GM12878 (cell line): ENCODE measurements at regions not wholly inside any gene's neighbourhood (a gene's known extent, or its start where the extent isn't known, plus 50 kb on each side); places are given as distances from the start of the nearest gene placed in this dataset.

Experiments used
- ATAC-seq: fragments of 200-7000 bp; cut with Tn5 transposase; 3 replicates; pipeline ENCODE4 v1.9.1; 2020; ENCODE audit warnings: mild to moderate bottlenecking, moderate library complexity
- BruUV-seq: library from RNA; stranded (reverse); fragments of 400-500 nt; replicated peaks from 2 replicates; lab custom pipeline; 2021; lab: Mats Ljungman, UMichigan
- CTCF ChIA-PET: fragments of 300-600 bp; sonication (Branson Sonifier 250); formaldehyde crosslinking; extraction: SDS; loops from one replicate; lab custom pipeline; 2021; ENCODE audit warnings: inconsistent platforms; lab: Yijun Ruan, JAX
- POLR2A ChIA-PET: fragments of 350-600 bp; formaldehyde crosslinking; extraction: SDS; loops from one replicate; lab custom pipeline; 2021; ENCODE audit warnings: inconsistent platforms; lab: Charles Lee
- RAD21 ChIA-PET: fragments of 300-600 bp; sonication (Branson Sonifier 250); formaldehyde crosslinking; loops from one replicate; lab custom pipeline; 2023; ENCODE audit warnings: antibody characterized with exemption; ENCODE audit not compliant: unreplicated experiment; lab: Charles Lee
- SMC1A ChIA-PET: fragments of 300-600 bp; sonication (Branson Sonifier 250); formaldehyde crosslinking; loops from one replicate; lab custom pipeline; 2023; ENCODE audit not compliant: unreplicated experiment, uncharacterized antibody; lab: Charles Lee
- DNase-seq: peaks from one replicate; pipeline ENCODE4 v3.0.0-alpha.2; 2011; ENCODE audit warnings: low read depth, low spot score
- FAIRE-seq: peaks from 3 replicates; lab custom pipeline; 2011; peaks lifted over from hg19 to GRCh38; lab: Jason Lieb, UNC
- H2AFZ ChIP-seq: 2 replicates; pipeline ENCODE4 v1.6.0; 2011; ENCODE audit warnings: low read depth, low read length, control low read depth; ENCODE audit not compliant: control insufficient read depth
- H3K27ac ChIP-seq: 2 replicates; pipeline ENCODE4 v1.5.1; 2011; ENCODE audit warnings: control low read depth; ENCODE audit not compliant: control insufficient read depth, insufficient read depth
- H3K27me3 ChIP-seq, 2 experiments: replicated peaks in 1 of 2; 2 replicates each; pipeline versions ENCODE4 v1.6.0 to v1.6.1; 2011; ENCODE audit warnings: low read length in 1 of 2; ENCODE audit not compliant: control insufficient read depth in 2 of 2, insufficient read depth in 2 of 2
- H3K36me3 ChIP-seq, 2 experiments: 2 replicates each; pipeline ENCODE4 v1.5.1; 2011; ENCODE audit warnings: low read length in 1 of 2; ENCODE audit not compliant: control insufficient read depth in 2 of 2, insufficient read depth in 2 of 2
- H3K4me1 ChIP-seq: 2 replicates; pipeline ENCODE4 v1.6.1; 2011; ENCODE audit warnings: mild to moderate bottlenecking, low read length, moderate library complexity, mixed read lengths; ENCODE audit not compliant: control insufficient read depth, insufficient read depth
- H3K4me2 ChIP-seq: 2 replicates; pipeline ENCODE4 v1.6.0; 2011; ENCODE audit warnings: control low read depth; ENCODE audit not compliant: control insufficient read depth, insufficient read depth
- H3K4me3 ChIP-seq: fragments of 200-600 bp; sonication (generic); 2 replicates; pipeline ENCODE4 v1.5.1; 2016
- H3K79me2 ChIP-seq: 2 replicates; pipeline ENCODE4 v1.6.0; 2011; ENCODE audit warnings: low read length; ENCODE audit not compliant: control insufficient read depth, insufficient read depth
- H3K9ac ChIP-seq: 2 replicates; pipeline ENCODE4 v1.8.0; 2011; ENCODE audit warnings: low read length, control low read depth, mixed read lengths; ENCODE audit not compliant: control insufficient read depth, insufficient read depth
- H3K9me3 ChIP-seq: replicated peaks from 3 replicates; pipeline ENCODE4 v1.5.1; 2011; ENCODE audit warnings: mild to moderate bottlenecking, low read length; ENCODE audit not compliant: control insufficient read depth, insufficient read depth
- H4K20me1 ChIP-seq: 2 replicates; pipeline ENCODE4 v1.6.0; 2011; ENCODE audit not compliant: control insufficient read depth, insufficient read depth
- BHLHE40 ChIP-seq, 2 experiments: fragments of 450-650 bp in 1 of 2; IDR thresholded peaks; 2 replicates each; pipeline ENCODE4 v1.6.1; 2011 to 2017; ENCODE audit warnings: low read depth in 2 of 2, borderline replicate concordance in 1 of 2, improper control_type of control experiment in 1 of 2, low read length in 1 of 2, mild to moderate bottlenecking in 1 of 2
- CHD4 ChIP-seq: fragments of 200-600 bp; sonication (generic); IDR thresholded peaks from 2 replicates; pipeline ENCODE4 v1.6.1; 2016; ENCODE audit warnings: mild to moderate bottlenecking
- EED ChIP-seq: sonication (generic); IDR thresholded peaks from 2 replicates; pipeline ENCODE4 v1.6.1; 2016; ENCODE audit warnings: antibody characterized with exemption, low read depth
- EP300 ChIP-seq, 2 experiments: fragments of 150-350 bp in 1 of 2; IDR thresholded peaks; 2 replicates each; pipeline ENCODE4 v1.6.1; 2011 to 2012; ENCODE audit warnings: low read depth in 2 of 2, low read length in 2 of 2, borderline replicate concordance in 1 of 2, improper control_type of control experiment in 1 of 2, inconsistent platforms in 1 of 2; ENCODE audit not compliant: control insufficient read depth in 1 of 2
- KLF5 ChIP-seq: fragments of 450-650 bp; IDR thresholded peaks from 2 replicates; pipeline ENCODE4 v1.6.1; 2014; ENCODE audit warnings: mild to moderate bottlenecking; ENCODE audit not compliant: partially characterized antibody
- LARP7 ChIP-seq: fragments of 450-650 bp; IDR thresholded peaks from 2 replicates; pipeline ENCODE4 v1.6.1; 2017; ENCODE audit warnings: mild to moderate bottlenecking
- MXI1 ChIP-seq: fragments of 150-350 bp; IDR thresholded peaks from 2 replicates; pipeline ENCODE4 v1.6.1; 2011; ENCODE audit warnings: low read depth, mild to moderate bottlenecking, inconsistent platforms, low read length, improper control_type of control experiment
- RAD21 ChIP-seq: IDR thresholded peaks from 2 replicates; pipeline ENCODE4 v1.6.1; 2011; ENCODE audit warnings: mild to moderate bottlenecking, low read depth, low read length, moderate library complexity; ENCODE audit not compliant: insufficient read depth
- SIN3A ChIP-seq: IDR thresholded peaks from 2 replicates; pipeline ENCODE4 v1.6.1; 2012; ENCODE audit warnings: low read depth, low read length, improper control_type of control experiment
- SMC3 ChIP-seq: IDR thresholded peaks from 2 replicates; pipeline ENCODE4 v1.6.1; 2011; ENCODE audit warnings: low read length, improper control_type of control experiment, borderline replicate concordance
- ZZZ3 ChIP-seq: IDR thresholded peaks from 2 replicates; pipeline ENCODE4 v1.6.1; 2011; ENCODE audit warnings: low read depth; ENCODE audit not compliant: control insufficient read depth, insufficient read length
- WGBS: methylation state at CpG from one replicate; pipeline ENCODE4 v1.1.6; 2016; ENCODE audit warnings: low lambda C conversion rate; ENCODE audit not compliant: insufficient replicate concordance, insufficient coverage; ENCODE audit errors: missing lambda C conversion rate; 5-methylcytosine and 5-hydroxymethylcytosine counted together
- in situ Hi-C: fragments of 300-500 bp; cut with MboI; formaldehyde crosslinking; loops from 9 replicates; pipeline ENCODE4 v1.14.3; 2018; ENCODE audit warnings: mixed read lengths
- intact Hi-C: fragments of 100-400 bp; cut with micrococcal nuclease; formaldehyde crosslinking; loops from one replicate; pipeline ENCODE4 v1.14.2; 2022; ENCODE audit not compliant: unreplicated experiment
- TF ChIP-seq, protein P1 (sequence below): fragments of 450-650 bp; IDR thresholded peaks from 2 replicates; pipeline ENCODE4 v1.6.1; 2017; ENCODE audit warnings: mild to moderate bottlenecking
- TF ChIP-seq, protein P2 (sequence below): fragments of 450-650 bp; IDR thresholded peaks from 2 replicates; pipeline ENCODE4 v1.6.1; 2018; ENCODE audit warnings: borderline replicate concordance, mild to moderate bottlenecking; ENCODE audit not compliant: partially characterized antibody
- TF ChIP-seq, protein P3 (sequence below): IDR thresholded peaks from 2 replicates; pipeline ENCODE4 v1.6.1; 2011; ENCODE audit warnings: low read depth, low read length, improper control_type of control experiment, borderline replicate concordance
- TF ChIP-seq, protein P4 (sequence below): IDR thresholded peaks from 2 replicates; pipeline ENCODE4 v1.6.1; 2011; ENCODE audit warnings: borderline replicate concordance, low read depth, mild to moderate bottlenecking, moderate library complexity, low read length; ENCODE audit not compliant: insufficient read depth, poor library complexity, severe bottlenecking

DNA sequence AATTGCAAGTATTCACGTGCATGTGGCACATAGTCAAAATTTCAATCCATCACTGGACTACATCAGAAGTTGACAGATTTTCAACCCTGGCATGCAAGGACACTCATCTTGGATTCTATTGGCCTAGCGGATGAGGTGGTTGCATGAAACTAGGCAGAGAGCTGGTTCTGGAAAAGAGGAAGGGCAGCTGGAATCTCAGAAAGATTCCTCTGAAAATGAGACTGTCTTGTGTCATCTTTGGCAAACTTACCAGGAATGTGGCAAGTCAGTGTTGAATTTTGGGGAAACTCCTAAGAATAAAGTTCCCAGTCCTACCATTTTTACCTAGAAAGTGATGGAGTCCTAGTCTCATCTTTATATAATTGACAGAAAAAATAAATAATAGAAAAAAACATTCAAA is 384.3 kb upstream of the NR2F2 start:
- no peaks in the 10 kb centered on the region for H3K27me3 ChIP-seq
- intact Hi-C loops = no loop called here
- no peak overlapping the region for H3K4me2 ChIP-seq
- SMC1A ChIA-PET = interaction anchor here (1.4 kb wide), 1 partner anchor 17 kb away, joined by 4 read pairs; no protein-coding TSS in a partner anchor
- H4K20me1 ChIP-seq = no peaks in the 10 kb centered on the region
- BruUV-seq = no TSS peak
- FAIRE-seq = no peak
- no peaks in the 10 kb centered on the region; the same call in 2 of the 3 replicates for H3K9me3 ChIP-seq
- no peaks in the 10 kb centered on the region for H3K79me2 ChIP-seq
- in situ Hi-C loops = no loop called here
- CTCF ChIA-PET = interaction anchor here (0.7 kb wide), 1 partner anchor 477 kb away, joined by 3 read pairs; no protein-coding TSS in a partner anchor
- no peak for DNase-seq
- RAD21 ChIA-PET = no interaction called here
- H3K4me3 ChIP-seq = no peak overlapping the region
- no peak overlapping the region for H3K27ac ChIP-seq
- TF ChIP-seq SMC3 = no peak
- TF ChIP-seq, protein P1, sequence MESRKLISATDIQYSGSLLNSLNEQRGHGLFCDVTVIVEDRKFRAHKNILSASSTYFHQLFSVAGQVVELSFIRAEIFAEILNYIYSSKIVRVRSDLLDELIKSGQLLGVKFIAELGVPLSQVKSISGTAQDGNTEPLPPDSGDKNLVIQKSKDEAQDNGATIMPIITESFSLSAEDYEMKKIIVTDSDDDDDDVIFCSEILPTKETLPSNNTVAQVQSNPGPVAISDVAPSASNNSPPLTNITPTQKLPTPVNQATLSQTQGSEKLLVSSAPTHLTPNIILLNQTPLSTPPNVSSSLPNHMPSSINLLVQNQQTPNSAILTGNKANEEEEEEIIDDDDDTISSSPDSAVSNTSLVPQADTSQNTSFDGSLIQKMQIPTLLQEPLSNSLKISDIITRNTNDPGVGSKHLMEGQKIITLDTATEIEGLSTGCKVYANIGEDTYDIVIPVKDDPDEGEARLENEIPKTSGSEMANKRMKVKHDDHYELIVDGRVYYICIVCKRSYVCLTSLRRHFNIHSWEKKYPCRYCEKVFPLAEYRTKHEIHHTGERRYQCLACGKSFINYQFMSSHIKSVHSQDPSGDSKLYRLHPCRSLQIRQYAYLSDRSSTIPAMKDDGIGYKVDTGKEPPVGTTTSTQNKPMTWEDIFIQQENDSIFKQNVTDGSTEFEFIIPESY = no peak
- no peak for TF ChIP-seq LARP7
- no peak for TF ChIP-seq RAD21
- no peak for TF ChIP-seq ZZZ3
- TF ChIP-seq EED = no peak
- no peak for TF ChIP-seq MXI1
- TF ChIP-seq SIN3A = no peak
- TF ChIP-seq, protein P2, sequence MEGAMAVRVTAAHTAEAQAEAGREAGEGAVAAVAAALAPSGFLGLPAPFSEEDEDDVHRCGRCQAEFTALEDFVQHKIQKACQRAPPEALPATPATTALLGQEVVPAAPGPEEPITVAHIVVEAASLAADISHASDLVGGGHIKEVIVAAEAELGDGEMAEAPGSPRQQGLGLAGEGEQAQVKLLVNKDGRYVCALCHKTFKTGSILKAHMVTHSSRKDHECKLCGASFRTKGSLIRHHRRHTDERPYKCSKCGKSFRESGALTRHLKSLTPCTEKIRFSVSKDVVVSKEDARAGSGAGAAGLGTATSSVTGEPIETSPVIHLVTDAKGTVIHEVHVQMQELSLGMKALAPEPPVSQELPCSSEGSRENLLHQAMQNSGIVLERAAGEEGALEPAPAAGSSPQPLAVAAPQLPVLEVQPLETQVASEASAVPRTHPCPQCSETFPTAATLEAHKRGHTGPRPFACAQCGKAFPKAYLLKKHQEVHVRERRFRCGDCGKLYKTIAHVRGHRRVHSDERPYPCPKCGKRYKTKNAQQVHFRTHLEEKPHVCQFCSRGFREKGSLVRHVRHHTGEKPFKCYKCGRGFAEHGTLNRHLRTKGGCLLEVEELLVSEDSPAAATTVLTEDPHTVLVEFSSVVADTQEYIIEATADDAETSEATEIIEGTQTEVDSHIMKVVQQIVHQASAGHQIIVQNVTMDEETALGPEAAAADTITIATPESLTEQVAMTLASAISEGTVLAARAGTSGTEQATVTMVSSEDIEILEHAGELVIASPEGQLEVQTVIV = no peak
- TF ChIP-seq KLF5 = no peak
- TF ChIP-seq CHD4 = no peak
- TF ChIP-seq, protein P3, sequence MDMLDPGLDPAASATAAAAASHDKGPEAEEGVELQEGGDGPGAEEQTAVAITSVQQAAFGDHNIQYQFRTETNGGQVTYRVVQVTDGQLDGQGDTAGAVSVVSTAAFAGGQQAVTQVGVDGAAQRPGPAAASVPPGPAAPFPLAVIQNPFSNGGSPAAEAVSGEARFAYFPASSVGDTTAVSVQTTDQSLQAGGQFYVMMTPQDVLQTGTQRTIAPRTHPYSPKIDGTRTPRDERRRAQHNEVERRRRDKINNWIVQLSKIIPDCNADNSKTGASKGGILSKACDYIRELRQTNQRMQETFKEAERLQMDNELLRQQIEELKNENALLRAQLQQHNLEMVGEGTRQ = no peak
- TF ChIP-seq, protein P4, sequence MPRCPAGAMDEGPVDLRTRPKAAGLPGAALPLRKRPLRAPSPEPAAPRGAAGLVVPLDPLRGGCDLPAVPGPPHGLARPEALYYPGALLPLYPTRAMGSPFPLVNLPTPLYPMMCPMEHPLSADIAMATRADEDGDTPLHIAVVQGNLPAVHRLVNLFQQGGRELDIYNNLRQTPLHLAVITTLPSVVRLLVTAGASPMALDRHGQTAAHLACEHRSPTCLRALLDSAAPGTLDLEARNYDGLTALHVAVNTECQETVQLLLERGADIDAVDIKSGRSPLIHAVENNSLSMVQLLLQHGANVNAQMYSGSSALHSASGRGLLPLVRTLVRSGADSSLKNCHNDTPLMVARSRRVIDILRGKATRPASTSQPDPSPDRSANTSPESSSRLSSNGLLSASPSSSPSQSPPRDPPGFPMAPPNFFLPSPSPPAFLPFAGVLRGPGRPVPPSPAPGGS = no peak
- TF ChIP-seq BHLHE40 (IDR thresholded peaks at IDR 0.05; ENCODE audit: borderline replicate concordance in 1 of 2, low read depth in 2 of 2, low read length in 1 of 2) = no peak
- TF ChIP-seq EP300 (IDR thresholded peaks at IDR 0.05; ENCODE audit: borderline replicate concordance in 1 of 2, control insufficient read depth in 1 of 2, low read depth in 2 of 2, low read length in 2 of 2) = no peak
- TF ChIP-seq, all 136 proteins: peak for 0
- Histone ChIP-seq H3K9ac (no peak overlapping the region), H3K4me1 (no peaks in the 10 kb centered on the region), H2AFZ (no peak overlapping the region), H3K36me3 (no peaks in the 10 kb centered on the region)
- POLR2A ChIA-PET = no interaction called here
- ATAC-seq = no peak
- 28% methylated on average over 2 of the region's 2 CpGs for WGBS
